ENCODE measurements at regions not wholly inside any gene's neighbourhood (a gene's known extent, or its start where the extent isn't known, plus 50 kb on each side); places are given as distances from the start of the nearest gene placed in this dataset.

DNA sequence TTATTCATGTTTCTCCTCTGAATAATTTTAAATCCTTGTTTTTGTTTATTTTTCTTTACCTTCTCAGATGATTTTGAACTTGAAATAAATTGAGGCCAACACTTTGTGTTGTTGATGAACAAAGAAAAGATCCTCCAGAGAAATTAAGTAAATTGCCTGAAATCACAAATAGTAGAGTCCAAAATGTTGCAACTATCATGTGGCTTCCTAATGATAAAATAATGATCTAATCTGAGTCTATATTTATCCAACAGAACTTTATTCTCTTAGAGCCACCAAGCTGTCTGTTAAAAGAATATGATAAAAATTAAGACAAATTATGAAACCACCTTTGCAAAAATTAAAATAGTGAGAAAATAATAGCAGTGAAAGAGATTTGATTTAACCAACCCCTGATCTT lies 132.2 kb upstream of the SPEF2 start:
- no peaks in the 10 kb centered on the region for H3K27me3 ChIP-seq (ENCODE audit: low read depth)
- no peak for DNase-seq
- no peak for ATAC-seq
- TF ChIP-seq, protein P1, sequence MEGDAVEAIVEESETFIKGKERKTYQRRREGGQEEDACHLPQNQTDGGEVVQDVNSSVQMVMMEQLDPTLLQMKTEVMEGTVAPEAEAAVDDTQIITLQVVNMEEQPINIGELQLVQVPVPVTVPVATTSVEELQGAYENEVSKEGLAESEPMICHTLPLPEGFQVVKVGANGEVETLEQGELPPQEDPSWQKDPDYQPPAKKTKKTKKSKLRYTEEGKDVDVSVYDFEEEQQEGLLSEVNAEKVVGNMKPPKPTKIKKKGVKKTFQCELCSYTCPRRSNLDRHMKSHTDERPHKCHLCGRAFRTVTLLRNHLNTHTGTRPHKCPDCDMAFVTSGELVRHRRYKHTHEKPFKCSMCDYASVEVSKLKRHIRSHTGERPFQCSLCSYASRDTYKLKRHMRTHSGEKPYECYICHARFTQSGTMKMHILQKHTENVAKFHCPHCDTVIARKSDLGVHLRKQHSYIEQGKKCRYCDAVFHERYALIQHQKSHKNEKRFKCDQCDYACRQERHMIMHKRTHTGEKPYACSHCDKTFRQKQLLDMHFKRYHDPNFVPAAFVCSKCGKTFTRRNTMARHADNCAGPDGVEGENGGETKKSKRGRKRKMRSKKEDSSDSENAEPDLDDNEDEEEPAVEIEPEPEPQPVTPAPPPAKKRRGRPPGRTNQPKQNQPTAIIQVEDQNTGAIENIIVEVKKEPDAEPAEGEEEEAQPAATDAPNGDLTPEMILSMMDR (IDR thresholded peaks at IDR 0.05), result no peak
- no peaks in the 10 kb centered on the region for H3K36me3 ChIP-seq
- H3K4me3 ChIP-seq, result no peak overlapping the region
- peaks cover 22% of the 10 kb centered on the region for H3K4me1 ChIP-seq
- H3K27ac ChIP-seq, result no peak overlapping the region
- no peaks in the 10 kb centered on the region for H3K9me3 ChIP-seq
- intact Hi-C loops (cut with DNase I), result no loop called here

DNA sequence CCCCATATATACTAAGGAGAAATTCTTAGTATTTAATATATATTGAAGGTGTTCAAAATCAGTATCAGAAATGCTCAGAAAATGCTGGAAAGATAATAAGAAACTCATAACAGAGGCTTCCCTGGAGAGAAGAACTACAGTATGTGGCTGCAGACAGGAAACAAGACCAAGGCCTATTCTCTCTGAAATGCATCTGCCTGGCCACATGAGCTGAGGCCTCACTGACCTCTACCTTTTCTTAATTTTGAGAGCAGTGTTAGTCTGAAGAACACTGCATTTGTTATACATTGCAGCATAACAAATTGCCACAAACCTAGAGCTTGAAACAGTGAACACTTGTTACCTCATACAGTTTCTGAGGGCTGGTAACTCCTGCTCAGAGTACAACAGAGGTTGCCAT lies 133.4 kb upstream of the SPEF2 start:
- no peak for DNase-seq
- Histone ChIP-seq H3K9me3 (no peaks in the 10 kb centered on the region), H3K4me3 (no peak overlapping the region), H3K27ac (no peak overlapping the region), H3K4me1 (peaks cover 29% of the 10 kb centered on the region), H3K36me3 (no peaks in the 10 kb centered on the region), H3K27me3 (ENCODE audit: low read depth) (no peaks in the 10 kb centered on the region)
- ATAC-seq, result no peak
- TF ChIP-seq, protein P1 (IDR thresholded peaks at IDR 0.05), result no peak
- intact Hi-C loops (cut with DNase I), result no loop called here

DNA sequence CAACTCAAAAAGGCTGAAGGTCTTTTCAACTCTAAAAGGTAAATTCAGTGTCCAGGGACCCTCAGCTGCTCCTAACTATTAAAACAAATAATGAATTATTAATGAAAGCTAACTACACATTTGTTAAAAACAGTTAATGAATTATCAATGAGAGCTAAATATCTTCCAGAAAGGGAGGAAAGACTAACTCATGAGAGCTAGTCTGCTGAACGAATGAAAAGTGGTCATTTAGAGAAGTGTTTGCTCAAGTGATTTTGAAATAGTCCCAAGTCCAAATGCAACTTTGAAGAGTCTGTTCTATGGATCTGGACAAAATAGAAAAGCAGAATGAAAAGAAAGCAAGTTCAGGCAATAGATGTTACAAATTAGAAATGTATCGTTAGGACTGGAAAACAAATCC lies 133.9 kb upstream of the SPEF2 start:
- Histone ChIP-seq H3K36me3 (no peaks in the 10 kb centered on the region), H3K4me3 (no peak overlapping the region), H3K4me1 (peaks cover 30% of the 10 kb centered on the region), H3K27ac (no peak overlapping the region), H3K27me3 (ENCODE audit: low read depth) (no peaks in the 10 kb centered on the region), H3K9me3 (no peaks in the 10 kb centered on the region)
- TF ChIP-seq, protein P1 (IDR thresholded peaks at IDR 0.05), result no peak
- peak; percentile 52 to 67 for ATAC-seq
- intact Hi-C loops (cut with DNase I), result no loop called here
- DNase-seq, result no peak

DNA sequence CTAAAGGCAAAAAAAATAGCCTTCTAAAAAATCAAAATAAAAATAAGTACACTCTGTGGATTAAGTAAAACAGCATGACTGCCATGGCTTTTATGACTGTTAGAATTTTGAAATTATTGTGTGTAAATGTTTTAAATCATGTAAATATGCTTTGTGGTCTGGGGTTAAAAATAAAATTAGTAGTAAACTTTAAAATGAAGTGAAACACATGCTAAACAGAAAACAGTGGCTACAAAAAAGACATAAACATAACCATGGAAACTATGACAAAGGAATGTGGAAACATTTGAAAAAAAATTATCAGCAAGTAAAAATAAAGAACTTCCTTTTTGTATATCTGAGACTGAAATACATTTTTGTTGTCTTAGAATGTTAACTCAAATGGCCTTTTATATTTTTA lies 134.5 kb upstream of the SPEF2 start:
- Histone ChIP-seq H3K27ac (no peak overlapping the region), H3K4me3 (no peak overlapping the region)
- intact Hi-C loops (cut with DNase I), result no loop called here

DNA sequence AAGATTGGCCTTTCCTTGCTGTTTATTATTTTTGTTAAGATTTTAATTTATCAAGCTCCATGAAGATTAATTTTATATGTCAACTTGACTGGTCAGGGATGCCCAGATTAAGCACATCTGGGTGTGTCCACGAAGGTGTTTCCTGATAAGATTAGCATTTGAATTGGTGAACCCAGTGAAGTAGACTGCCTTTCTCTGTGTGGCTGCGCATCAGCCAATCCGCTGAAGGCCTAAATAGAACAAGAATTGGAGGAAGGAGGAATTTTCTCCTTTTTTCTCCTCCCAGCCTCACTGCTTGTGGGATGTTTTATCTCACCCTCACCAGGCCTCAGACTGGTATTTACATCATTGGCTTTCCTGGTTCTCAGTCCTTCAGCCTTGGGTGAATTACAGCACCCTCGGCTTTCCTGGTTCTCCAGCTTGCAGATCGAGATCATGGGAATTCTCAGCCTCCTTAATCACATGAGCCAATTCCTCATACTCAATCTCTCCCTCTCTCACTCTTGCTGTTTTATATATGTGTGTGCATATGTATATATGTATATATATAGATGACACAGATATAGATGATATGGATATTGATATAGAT lies 135.4 kb upstream of the SPEF2 start:
- no peaks in the 10 kb centered on the region for H3K9me3 ChIP-seq
- H3K4me1 ChIP-seq, result peaks cover 30% of the 10 kb centered on the region
- TF ChIP-seq, protein P1 (IDR thresholded peaks at IDR 0.05), result no peak
- H3K27me3 ChIP-seq (ENCODE audit: low read depth), result no peaks in the 10 kb centered on the region
- no peaks in the 10 kb centered on the region for H3K36me3 ChIP-seq
- DNase-seq (no peak), ATAC-seq (no peak)
- H3K27ac ChIP-seq, result no peak overlapping the region
- no peak overlapping the region for H3K4me3 ChIP-seq
- intact Hi-C loops (cut with DNase I), result no loop called here

More for the DNA sequence above, 134.5 kb upstream of the SPEF2 start:
- no peaks in the 10 kb centered on the region for H3K27me3 ChIP-seq (ENCODE audit: low read depth)
- TF ChIP-seq, protein P1 (IDR thresholded peaks at IDR 0.05), result no peak
- no peaks in the 10 kb centered on the region for H3K9me3 ChIP-seq
- H3K36me3 ChIP-seq, result no peaks in the 10 kb centered on the region
- H3K4me1 ChIP-seq, result peaks cover 30% of the 10 kb centered on the region
- no peak for DNase-seq
- no peak for ATAC-seq

Data from lower lobe of right lung (tissue), 2 donors.